T-helper 2 cell (primary cell): ENCODE measurements at regions not wholly inside any gene's neighbourhood (a gene's known extent, or its start where the extent isn't known, plus 50 kb on each side); places are given as distances from the start of the nearest gene placed in this dataset.
A peak's percentile ranks its signal among the peaks of the same experiment; 100 is the strongest.

Experiments
- DNase-seq, 5 experiments: peaks; one replicate each; pipeline versions ENCODE4 v3.0.0 to v3.0.0-alpha.2; 2012 to 2022

DNA sequence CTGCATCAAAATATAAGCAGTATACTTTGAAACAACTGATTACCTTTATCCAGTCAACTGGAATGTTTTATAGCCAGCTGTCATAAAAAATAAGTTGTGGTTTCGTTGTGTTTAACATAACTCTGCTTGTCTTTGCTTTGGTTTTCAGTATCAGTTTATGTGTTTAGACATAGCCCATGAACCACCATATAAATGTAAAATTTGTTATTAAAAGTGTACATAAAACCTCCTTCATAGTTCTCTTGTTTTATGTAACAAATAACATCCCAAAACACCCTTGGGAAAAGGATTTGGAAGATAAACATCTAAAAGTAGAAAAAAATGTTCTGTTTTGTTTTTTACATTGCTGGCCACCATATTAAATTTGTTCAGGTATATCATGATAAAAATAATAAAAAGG lies 347.0 kb upstream of the PROK2 start:
- no peak for DNase-seq

DNA sequence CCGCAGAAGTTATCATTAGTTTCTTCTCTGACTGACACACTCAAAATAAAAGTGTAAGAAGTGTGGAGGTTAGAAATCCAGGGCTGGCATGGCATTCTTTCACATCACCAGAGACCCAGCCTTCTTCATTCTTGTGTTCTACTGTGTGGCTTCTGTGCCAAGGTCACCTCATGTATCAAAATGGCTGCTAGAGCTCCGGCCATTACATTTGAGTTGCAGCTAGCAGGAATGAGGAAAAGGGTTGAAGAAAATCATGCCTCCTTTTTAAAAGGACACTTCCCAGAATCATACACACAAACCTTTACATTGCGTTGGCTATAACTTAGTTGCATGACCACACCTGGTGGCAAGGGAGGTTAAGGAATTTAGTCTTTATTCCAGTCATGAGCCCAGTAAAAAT lies 345.6 kb upstream of the PROK2 start:
- no peak for DNase-seq

DNA sequence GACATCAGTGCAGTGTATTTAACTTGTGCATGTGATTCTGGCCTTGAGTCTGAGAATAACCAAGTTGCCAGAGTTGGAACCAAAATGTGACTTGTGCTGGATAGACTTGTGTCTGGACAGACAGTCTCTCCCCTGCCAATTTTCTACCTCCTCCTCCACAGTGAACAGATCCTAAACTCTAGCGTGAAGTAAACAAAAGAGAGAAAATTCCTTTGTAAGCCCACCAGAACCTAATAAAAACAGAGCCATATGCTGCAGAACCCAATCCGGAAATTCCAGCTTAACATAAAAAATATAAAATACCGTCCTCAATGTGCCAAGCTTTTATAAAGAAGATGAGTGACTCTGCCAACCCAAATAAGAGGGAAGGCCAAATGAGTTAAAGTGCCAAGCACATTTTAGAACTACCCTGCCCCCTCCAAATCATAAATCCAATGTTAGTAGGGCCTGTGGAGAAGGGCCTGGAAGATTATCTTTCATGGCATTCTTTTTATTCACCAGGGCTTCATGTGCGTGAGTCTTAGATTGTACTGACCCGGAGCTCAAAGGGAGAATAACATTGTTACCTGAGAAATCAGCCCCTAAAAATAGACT lies 344.6 kb upstream of the PROK2 start:
- DNase-seq = no peak

DNA sequence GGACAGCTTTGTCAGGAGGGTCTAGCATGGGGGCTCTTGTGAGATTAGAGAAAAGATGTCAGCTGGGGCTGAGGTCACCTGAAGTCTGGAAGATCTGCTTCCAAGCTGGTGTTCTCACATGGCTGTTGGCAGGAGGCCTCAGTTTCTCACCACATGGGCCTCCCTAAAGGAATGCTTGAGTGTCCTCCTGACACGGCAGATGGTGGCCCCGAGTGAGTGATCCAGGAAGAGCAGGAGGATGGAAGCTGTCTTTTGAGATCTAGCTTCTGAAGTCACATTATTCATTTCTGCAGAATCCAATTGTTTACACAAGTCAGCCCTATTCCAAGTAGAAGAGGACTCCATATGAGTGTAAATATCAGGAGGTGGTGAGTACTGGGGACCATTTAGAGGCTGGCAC lies 344.0 kb upstream of the PROK2 start:
- no peak for DNase-seq

DNA sequence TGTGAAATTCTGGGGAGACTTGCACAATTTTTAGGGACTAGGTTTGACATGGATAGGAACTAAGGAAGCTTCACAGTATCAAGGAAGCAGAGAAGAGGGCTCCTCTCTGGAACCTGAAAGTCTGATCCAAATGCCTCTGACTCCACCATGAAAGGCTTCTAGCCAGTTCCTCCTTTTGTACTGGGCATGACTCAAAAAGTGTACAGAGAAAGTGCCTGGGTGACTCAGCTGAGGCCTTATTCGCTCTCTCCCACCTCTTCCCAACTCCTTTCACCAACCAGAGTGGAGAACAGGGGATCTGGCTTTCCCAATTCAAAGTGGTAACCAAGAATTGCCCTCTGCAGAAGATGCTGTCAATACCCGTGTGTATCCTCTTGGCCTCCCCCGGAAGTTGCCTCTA lies 342.9 kb upstream of the PROK2 start:
- no peak for DNase-seq

DNA sequence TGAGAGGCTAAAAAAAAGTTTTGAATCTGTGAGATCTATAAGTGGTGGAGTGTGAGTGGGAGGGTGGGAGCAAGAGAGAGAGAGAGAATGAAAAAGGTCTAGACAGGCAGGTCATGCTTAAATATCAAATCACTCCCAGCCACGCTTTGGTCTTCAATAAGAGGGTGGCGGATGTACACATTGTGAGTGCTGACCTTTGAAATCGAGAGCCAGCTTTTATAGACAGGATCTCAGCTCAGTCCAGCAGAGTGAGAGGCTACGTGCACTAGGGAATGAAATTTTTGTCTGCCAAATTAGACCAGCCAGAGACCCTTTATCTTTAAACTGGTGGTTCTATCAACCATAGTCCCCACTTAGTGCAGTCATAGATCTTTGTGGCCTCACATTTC lies 342.3 kb upstream of the PROK2 start:
- no peak for DNase-seq

DNA sequence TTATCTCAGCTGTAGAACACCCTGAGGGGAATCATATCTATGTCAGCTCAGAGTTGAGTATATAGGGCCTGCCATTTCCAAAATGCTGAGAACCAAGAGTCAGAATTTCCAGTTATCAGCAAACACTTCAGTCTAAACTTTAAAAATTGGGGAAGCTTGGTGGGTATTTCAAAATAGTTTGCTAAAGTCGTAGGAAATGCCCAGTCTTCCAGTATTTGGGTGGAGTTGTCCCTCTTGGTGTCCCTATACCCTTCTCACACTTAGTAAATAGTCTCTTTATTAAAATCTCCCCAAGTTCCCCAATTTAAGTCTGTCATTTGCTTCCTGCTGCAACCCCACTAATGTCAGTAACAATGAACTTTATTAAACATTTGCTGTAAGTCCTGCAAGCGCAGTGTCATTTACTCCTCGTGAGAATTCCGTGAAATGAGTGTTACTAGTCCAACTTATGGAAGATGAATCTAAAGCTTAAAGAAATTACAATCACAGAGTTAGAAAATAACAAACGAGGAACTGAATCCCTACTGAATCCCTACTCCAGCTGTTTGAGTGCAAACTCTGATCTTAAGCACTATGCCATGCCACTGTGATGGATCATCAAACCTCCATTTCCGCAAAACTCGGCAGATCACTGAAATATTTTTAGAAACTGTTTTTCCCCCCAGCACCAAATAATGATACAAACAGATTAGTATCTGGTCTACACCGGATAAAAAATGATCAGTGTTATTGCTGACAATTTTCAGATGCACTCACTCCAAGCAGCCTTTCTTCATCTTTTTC lies 341.7 kb upstream of the PROK2 start:
- no peak for DNase-seq

DNA sequence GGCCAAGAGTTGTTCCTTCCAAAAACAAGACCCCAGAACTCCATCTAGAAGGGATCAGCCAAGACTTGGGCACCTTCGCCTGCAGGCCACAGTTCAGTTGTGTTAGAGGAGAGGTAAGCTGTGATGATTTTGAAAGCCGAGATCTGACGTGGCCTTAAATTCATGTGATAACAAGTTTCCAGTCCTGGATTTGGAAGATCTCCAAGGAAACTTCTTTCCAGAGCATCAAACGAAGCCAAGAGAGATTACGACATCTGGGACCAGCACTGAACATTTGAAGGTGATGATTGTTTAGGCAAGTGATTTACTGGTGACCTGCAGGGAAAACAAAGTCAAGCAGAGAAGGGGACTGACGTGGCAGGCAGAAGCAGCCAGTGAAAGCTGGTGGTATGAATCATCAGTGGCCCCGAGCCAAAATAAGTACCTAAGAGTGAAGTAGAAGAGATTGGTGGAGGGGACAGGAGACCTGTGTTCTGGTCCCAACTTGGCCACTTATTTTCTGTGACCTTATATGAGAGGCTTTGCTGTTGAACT lies 339.0 kb upstream of the PROK2 start:
- peak in 1 of 5 experiments; percentile 72 for DNase-seq

DNA sequence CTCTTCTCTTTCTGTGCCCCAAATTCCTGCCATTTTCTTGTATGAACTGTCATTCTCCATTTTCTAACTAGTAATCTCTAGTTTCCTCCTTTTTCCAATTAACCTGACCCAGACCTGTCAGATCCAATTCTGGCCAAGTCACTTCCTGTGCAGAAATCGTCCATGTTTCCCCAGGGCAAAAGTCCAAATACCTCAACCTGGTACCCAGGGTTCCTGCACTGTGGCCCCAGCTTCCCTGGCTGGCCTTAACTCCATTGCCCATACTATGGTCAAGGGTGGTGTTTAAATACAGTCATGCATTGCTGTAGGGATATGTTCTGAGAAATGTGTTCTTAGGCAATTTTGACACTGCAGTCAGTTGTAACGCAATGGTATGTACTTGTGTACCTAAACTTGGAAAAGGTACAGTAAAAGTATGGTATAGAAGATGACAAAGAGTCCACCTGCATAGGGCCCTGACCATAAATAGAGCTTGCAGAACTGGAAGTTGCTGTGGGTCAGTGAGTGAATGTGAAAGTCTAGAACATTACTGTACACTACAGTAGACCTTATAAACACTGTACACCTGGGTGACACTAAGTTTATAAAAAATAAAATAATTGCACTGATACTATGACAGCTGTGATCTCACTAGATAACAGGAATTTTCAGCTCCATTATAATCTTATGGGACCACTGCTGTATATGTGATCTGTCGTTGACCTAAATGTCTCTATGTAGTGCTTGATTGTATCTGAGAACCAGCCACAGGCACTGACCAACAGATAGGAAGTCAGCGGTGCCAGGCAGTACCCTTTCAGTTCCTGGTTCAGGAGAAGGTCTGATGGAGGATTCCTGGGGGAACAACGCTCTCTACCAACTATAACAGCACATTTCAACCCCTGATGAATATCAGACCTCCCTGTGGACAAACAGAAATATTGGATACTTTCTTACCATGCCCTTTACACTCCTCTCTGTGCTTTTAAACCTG lies 336.1 kb upstream of the PROK2 start:
- no peak for DNase-seq

DNA sequence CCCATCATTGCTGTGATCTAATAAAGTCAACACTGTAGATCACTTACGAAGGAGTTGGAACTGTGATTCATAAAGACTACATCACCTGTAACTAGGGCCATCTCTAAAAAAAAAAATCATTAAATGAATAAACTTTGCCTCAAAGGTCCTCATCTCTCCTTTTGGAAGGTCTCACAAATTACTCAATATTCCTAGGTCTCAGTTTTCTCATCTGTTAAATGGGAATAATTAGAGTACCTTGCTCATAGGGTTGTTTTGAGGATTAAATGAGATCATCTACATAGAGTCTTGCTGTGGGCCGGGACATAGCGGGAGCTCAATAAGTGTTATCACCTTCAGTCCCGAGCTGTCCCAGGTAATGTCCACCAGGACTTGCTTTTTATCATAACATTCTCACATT lies 335.1 kb upstream of the PROK2 start:
- no peak for DNase-seq

DNA sequence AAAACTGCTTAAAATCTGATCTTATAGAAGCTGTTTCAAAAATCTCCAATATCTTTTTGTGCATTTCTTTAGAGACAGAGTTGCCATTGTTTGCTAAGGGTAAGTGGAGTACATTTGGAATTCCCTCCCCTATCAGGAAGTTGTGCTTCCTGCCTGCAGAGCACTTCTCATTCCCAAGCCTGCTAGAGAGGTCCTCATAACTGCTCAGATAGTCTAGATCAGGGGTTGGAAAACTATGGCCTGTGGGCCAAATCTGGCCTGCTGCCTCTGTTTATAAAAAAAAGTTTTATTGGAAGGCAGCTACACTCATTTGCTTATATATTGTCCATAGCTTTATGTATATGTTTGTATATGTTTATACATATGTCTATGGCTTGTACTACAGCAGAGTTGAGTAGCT lies 333.7 kb upstream of the PROK2 start:
- DNase-seq = no peak

DNA sequence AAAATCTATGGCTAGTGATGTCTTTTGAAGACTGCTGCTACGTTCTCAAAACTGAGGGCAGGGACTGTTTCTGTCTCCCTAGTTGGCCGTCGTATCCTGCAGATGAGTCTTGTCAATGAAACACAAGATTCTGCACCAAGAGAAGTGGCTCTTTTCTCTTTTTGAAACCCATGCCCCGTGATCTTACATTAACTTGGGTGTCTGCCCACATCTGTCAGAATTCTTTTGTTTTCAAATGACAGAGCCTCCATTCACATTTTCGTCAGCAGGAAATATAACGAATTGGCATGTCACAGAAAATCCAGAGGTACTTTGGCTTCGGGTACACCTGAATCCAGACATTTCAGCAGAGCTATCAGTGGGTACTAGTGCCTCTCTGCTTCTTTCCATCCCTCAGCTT lies 331.3 kb upstream of the PROK2 start:
- DNase-seq = no peak

DNA sequence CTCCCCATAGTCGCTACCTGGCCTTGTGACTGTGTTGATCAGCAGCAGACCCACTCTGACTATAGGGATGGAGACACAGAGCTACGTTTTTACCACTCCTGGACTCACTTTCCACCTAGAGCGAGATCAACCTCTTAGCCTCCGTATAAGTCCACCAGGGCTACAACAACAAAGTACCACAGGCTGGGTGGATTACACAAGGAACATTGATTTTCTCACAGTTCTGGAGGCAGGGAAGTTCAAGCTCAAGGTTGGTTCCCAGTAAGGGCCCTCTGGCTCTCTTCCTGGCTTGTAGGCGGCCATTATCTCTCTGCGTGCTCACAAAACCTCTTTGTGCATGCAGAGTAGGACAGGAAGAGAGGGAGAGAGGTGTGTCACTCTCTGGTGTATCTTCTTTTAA lies 330.4 kb upstream of the PROK2 start:
- no peak for DNase-seq

DNA sequence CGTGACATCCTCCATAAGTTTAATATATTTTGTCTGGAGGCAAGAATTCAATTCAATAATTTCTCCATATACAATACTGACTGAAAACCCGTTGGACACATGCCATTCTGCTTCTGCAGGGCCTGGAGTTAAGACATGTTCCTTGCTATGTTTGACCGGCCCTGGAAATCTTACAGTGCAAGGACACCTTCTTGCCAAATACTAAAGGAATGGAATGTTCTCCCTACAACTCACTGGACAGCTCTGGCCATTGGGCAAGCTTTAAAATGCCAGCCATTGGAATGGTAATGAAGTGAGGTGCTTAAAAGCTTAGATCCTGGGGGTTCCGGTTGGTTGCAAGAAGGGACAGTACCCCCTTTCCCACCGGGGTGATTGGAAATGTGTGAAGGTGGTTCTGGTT lies 329.8 kb upstream of the PROK2 start:
- DNase-seq = no peak

DNA sequence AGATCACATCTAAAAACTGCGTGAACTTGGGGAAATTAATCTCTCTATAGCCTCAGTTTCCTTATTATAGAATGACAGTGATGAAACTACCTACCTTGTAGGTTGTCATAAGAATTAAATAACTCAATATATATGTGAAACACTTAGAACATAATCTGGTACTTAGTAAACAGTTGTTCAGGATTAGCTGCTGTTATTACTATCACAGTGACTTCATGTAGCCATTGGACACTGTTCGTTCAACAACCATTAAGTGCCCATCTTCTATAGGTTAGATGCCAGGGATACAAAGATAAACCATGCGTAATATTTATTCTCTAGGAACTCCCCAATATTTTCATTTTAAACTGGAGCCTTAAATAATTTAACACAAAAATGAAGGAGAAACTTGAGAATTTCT lies 329.0 kb upstream of the PROK2 start:
- no peak for DNase-seq

DNA sequence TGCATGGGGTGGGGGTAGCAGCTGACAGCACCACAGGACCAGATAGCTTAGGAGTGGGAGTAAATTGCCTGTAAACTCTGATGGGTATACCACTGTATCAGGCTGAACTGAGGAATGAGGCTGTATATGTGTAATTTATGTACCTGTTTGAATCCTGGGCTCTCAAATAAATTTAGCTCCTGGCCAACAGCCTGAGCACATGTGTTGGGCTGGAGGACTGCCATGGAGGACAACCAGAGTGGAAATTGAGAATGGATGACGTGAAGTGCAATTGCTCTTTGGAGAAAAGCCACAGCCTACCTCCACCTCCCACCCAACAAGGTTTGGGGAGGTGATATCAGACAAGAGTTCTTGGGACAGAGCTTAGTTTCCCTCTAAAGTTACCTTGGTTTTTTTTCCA lies 328.6 kb upstream of the PROK2 start:
- DNase-seq = no peak

DNA sequence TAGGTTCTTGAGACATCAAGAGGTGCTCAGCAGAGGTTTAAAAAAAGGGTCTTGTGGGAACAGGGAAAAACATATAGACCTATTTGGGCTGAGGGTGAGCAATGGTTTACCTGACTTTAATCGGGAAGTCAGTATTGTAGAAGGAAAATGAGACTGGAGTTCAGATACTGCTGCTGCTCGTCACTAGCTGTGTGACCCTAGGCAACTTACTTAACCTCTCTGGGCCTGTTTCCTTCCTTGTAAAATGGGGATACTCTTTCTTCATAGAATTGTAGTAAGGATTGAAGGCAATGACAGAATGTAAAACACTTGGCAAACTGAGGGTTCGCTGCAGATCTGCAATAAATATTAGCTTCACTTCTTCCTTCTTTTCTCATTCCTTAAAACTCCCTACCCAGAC lies 327.5 kb upstream of the PROK2 start:
- DNase-seq = no peak

DNA sequence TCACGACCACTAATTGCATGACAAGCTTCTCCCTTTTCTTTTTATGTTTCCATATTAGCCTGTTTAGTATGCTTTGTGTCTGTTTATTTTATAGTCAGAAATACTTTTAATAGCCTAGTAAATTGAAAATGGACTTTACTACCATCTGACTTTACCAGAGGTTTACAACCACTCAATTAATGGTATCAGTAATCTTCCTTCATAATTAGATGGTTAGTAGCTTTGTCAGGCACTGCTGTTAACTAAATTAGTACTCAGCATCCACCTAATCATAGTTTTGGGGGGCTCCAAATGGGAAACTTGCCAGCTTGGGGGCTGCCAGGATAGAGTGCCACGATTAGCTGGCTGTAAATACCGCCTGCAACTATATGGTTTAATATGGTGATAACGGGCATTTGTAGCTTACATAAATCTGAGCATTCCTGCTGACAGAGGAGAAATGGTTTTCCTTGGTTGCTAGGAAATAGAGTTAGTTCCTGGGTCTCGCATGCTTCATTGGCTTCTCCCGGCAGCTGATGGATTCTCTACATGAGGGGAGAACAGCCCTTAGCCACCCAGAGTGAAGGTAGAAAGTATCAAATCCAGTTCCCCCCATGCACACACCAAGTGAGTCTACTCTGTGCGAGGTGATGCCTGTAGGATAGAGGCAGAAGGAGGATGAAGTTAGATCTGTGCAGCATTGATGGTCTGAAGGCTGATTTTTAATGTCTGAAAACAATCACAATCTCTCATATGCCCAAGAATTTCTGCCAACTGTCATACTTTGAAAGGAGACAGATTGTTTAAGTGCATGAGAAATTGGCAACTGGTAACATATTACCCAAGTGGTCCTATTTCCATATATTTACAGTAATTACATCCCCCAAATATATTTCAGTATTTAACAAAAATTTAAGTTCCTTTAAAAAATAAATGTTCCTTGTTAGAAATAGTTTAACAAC lies 326.6 kb upstream of the PROK2 start:
- DNase-seq = no peak

DNA sequence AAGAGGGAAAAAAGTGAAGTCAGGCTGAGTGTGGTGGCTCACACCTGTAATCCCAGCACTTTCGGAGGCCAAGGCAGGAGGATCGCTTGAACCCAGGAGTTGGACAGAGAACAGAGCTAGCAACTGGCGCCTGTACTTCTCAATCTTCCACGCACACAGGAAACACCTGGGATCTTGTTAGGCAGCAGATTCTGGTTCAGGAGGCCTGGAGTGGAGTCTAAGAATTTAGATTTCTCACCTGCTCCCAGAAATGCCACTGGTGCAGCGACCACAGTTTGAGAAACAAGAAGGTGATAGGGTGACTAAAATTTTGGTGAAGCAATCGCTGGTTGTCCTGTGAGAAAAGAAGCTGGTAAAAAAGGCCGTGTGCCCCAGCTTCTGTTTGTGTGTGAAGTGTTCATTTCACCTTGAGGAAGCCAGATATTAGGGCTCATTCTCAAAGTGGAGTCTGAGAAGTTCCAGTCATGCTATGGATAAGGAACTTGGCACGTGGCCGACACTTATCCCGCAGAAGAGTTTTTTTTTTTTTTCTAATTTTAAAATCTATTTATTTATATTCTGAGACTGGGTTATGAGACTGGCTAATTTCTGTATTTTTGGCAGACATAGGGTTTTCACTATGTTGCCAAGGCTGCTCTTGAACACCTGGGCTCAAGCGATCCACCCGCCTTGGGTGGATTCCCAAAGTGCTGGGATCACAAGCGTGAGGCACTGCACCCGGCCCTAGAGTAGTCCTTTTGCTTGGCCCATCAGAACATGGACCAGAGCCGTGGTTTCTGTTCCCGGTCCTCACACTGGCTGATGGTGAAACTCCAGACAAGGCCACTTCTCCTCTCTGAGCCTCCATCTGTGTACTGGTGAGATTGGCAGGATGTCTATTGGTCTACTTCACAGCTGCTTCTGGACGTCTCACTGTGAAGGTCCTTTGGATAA lies 324.6 kb upstream of the PROK2 start:
- no peak for DNase-seq

DNA sequence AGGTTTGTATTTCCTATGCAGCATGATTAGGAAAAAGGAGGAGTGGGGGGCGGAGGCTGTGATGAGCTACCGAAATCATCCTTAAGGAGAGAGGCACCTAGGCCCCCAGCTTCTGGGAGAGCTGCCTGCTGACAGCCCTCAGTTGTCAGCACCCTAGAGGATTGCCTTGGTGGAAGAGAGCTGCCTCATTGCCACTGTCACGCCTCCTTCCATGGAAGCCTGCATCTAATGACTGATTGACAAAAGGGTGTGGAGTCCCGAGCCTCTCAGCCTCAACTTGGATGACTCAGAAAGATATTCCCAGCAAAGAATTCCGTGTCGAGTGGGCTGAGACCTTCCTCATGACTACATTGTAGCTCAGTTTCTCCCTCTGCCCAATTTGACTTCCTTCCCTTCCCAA lies 320.4 kb upstream of the PROK2 start:
- no peak for DNase-seq

DNA sequence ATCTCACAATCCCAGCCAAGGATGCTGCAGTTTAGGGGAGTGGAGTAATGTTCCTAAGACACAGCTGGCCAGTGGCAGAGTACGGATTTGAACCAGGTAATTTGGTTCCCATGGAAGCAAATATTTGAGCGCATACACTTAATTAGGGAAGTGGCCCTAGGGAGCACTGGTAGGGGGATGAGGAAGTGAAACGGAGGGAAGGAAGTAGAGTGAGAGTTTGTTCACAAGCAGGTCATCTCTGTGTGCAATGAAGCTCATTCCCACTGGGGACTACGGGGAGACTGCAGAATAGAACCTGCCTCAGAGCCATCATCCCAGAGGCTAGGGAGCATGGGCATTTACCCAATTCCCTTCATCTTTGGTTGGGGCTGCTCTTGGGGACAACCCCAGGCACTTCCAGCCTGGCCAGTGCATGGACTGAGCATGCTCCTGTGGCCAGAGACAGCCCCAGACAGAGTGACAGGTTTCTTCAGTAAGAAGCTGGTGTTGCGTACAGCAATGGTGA lies 317.2 kb upstream of the PROK2 start:
- no peak for DNase-seq
